ENCODE measurements at regions not wholly inside any gene's neighbourhood (a gene's known extent, or its start where the extent isn't known, plus 50 kb on each side); places are given as distances from the start of the nearest gene placed in this dataset.

DNA sequence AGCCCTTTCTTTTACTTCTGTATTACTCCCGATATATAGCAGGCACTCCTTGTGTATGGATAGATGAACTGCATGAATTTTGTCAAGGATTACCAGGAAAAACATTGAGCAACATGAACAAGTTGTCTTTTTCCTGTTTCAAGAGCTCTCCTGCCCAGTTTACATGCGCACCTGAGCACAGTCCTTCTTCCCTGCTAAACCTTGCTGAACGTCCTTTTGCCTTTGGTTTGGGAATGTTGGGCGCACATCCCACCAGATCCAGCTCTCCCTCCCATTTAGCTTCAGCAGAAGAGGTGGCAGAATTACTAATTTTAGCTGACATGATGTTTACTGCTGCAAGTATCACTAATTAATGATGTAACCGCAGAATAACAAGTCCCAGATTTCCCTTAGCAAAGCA is 121.4 kb upstream of the TMCC3 start:
- ATAC-seq: no peak
- Histone ChIP-seq H3K27ac (no peak overlapping the region), H3K36me3 (no peaks in the 10 kb centered on the region), H3K4me3 (no peak overlapping the region), H3K9me3 (no peaks in the 10 kb centered on the region), H3K27me3 (no peaks in the 10 kb centered on the region), H3K4me1 (no peaks in the 10 kb centered on the region)
- 87% methylated on average over 5 of the region's 5 CpGs for WGBS (ENCODE audit: insufficient coverage, low coverage, low lambda C conversion rate, missing lambda C conversion rate)
- no peak for TF ChIP-seq POLR2A (IDR thresholded peaks at IDR 0.05)
- TF ChIP-seq, protein P1, sequence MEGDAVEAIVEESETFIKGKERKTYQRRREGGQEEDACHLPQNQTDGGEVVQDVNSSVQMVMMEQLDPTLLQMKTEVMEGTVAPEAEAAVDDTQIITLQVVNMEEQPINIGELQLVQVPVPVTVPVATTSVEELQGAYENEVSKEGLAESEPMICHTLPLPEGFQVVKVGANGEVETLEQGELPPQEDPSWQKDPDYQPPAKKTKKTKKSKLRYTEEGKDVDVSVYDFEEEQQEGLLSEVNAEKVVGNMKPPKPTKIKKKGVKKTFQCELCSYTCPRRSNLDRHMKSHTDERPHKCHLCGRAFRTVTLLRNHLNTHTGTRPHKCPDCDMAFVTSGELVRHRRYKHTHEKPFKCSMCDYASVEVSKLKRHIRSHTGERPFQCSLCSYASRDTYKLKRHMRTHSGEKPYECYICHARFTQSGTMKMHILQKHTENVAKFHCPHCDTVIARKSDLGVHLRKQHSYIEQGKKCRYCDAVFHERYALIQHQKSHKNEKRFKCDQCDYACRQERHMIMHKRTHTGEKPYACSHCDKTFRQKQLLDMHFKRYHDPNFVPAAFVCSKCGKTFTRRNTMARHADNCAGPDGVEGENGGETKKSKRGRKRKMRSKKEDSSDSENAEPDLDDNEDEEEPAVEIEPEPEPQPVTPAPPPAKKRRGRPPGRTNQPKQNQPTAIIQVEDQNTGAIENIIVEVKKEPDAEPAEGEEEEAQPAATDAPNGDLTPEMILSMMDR (IDR thresholded peaks at IDR 0.05): no peak
- intact Hi-C loops (cut with DNase I): no loop called here
- DNase-seq: no peak

DNA sequence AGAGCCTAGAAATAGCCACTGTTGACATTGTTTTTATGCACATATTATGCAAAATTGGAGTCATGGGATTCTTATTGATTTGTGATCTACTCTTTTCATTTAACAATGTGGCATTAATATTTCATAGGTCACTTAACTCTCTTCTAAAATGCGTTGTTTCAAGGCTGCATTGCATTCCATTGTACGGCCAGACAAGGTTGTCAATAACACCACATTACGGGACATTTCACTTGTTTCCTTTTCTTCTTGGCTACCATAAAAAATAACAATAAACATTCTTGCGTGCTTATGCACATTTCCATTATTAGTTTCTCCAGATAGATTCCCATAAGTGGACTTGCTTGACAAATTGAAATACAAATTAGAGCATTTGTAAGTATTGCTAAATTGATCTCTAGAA is 120.8 kb upstream of the TMCC3 start:
- no peak overlapping the region for H3K27ac ChIP-seq
- intact Hi-C loops (cut with DNase I): no loop called here
- H3K9me3 ChIP-seq: no peaks in the 10 kb centered on the region
- no peaks in the 10 kb centered on the region for H3K4me1 ChIP-seq
- TF ChIP-seq POLR2A (IDR thresholded peaks at IDR 0.05): no peak
- TF ChIP-seq, protein P1 (IDR thresholded peaks at IDR 0.05): no peak
- WGBS (ENCODE audit: insufficient coverage, low coverage, low lambda C conversion rate, missing lambda C conversion rate): 76% methylated on average over 4 of the region's 4 CpGs
- H3K36me3 ChIP-seq: no peaks in the 10 kb centered on the region
- DNase-seq (no peak), ATAC-seq (no peak)
- no peaks in the 10 kb centered on the region for H3K27me3 ChIP-seq
- H3K4me3 ChIP-seq: no peak overlapping the region

DNA sequence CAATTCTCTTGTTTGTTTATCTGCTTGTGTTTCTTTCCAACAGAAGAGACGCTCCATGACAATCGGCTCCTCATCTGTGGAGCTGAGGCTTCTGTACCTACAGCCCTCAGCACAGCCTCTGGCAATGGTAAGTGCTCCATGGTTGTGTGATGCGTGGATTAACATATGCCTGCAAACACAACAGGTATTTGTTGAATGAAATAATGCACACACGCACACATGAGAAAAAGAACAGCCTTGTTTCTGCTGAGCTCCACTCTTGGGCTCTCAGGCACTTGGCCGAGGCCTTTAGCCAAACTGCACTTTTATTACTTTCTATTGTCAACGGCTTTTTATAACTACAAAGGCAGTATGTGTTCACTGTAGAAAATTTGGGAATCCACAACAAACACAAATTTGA is 120.4 kb upstream of the TMCC3 start:
- ATAC-seq (no peak), DNase-seq (no peak)
- no peak overlapping the region for H3K27ac ChIP-seq
- intact Hi-C loops (cut with DNase I): no loop called here
- H3K4me1 ChIP-seq: no peaks in the 10 kb centered on the region
- TF ChIP-seq POLR2A (IDR thresholded peaks at IDR 0.05): no peak
- TF ChIP-seq, protein P1 (IDR thresholded peaks at IDR 0.05): no peak
- H3K36me3 ChIP-seq: no peaks in the 10 kb centered on the region
- no peak overlapping the region for H3K4me3 ChIP-seq
- no peaks in the 10 kb centered on the region for H3K9me3 ChIP-seq
- WGBS (ENCODE audit: insufficient coverage, low coverage, low lambda C conversion rate, missing lambda C conversion rate): 82% methylated on average over 6 of the region's 6 CpGs
- no peaks in the 10 kb centered on the region for H3K27me3 ChIP-seq

DNA sequence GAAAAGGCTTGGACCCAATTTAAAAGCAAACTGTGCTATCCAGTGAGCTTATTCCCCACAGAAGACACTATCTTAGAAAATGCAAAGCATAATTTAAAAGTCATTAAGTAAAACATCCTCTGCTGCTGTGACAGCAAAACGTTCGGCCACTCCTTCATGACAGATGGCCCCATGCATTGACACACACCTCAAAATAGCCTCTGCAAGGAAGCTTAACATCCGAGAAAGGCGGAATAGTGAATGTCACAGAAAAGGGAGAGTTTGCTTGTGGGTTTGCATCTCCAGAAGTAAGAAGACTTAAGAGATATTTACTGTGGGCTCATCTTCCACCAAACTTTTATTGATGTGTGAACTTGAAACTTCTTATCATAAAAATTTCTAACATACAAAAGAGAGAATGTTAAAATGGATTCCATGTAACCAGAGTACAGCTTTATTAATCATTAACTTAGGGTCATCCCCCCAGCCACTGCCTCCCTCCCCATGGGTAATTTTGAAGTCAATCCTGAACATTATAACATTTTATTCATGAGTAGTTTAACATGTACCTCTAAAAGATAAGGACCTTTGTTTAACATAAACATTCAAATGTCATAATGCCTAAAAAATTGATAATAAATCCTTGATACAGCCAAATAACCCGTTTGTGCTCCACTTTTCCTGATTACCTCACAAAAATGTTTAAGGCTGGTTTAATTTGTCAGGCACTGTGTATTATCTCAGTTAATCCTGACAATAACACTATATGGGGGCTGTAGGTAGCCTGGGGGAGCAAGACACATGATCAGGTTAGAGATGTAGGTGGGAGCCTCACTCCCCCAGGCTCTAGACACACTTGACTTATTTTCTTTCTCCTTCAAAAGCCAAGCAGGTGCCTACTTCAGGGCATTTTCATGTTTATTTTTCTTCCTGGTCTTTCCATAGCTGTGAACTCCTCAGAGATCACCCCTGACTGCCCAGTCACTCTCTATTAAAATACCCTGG is 119.7 kb upstream of the TMCC3 start:
- H3K4me1 ChIP-seq: no peaks in the 10 kb centered on the region
- ATAC-seq (no peak), DNase-seq (no peak)
- no peaks in the 10 kb centered on the region for H3K27me3 ChIP-seq
- intact Hi-C loops (cut with DNase I): loop anchor here in 1 of 2 donors (10.0 kb wide), 1 partner anchor 225 kb away; no protein-coding TSS in a partner anchor
- 30% methylated on average over 5 of the region's 5 CpGs for WGBS (ENCODE audit: insufficient coverage, low coverage, low lambda C conversion rate, missing lambda C conversion rate)
- TF ChIP-seq, protein P1 (IDR thresholded peaks at IDR 0.05): no peak
- no peak for TF ChIP-seq POLR2A (IDR thresholded peaks at IDR 0.05)
- H3K4me3 ChIP-seq: no peak overlapping the region
- no peak overlapping the region for H3K27ac ChIP-seq
- H3K9me3 ChIP-seq: no peaks in the 10 kb centered on the region
- H3K36me3 ChIP-seq: no peaks in the 10 kb centered on the region
